GM23338 (cell line): ENCODE measurements at regions not wholly inside any gene's neighbourhood (a gene's known extent, or its start where the extent isn't known, plus 50 kb on each side); places are given as distances from the start of the nearest gene placed in this dataset.
A peak's percentile ranks its signal among the peaks of the same experiment; 100 is the strongest.
"Not testable (repeated sequence)": the region's sequence is repeated elsewhere in the genome, so short reads cannot be mapped to it uniquely, and the experiment has no call there.

ENCODE experiments used
- ATAC-seq: fragments of 200-7000 bp; cut with Tn5 transposase; 3 replicates; pipeline ENCODE4 v1.9.1; 2020
- DNase-seq: peaks from one replicate; pipeline ENCODE4 v3.0.0-alpha.2; 2015; ENCODE audit warnings: low spot score
- H2AFZ ChIP-seq: fragments of 200-600 bp; sonication (generic); 2 replicates; pipeline ENCODE4 v1.8.0; 2016; ENCODE audit warnings: antibody characterized with exemption, mild to moderate bottlenecking, moderate library complexity
- H3F3A ChIP-seq: fragments of 200-600 bp; sonication (generic); replicated peaks from 2 replicates; pipeline ENCODE4 v1.8.0; 2017; ENCODE audit warnings: antibody characterized with exemption, mixed run types, low read depth
- H3K27ac ChIP-seq: fragments of 200-600 bp; sonication (generic); 2 replicates; pipeline ENCODE4 v1.6.1; 2016; ENCODE audit warnings: low read depth
- H3K27me3 ChIP-seq: fragments of 200-600 bp; sonication (generic); 2 replicates; pipeline ENCODE4 v1.8.0; 2016; ENCODE audit warnings: mild to moderate bottlenecking, mixed run types, moderate library complexity; ENCODE audit not compliant: insufficient read depth
- H3K36me3 ChIP-seq: fragments of 200-600 bp; sonication (generic); 2 replicates; pipeline ENCODE4 v1.8.0; 2016; ENCODE audit warnings: mild to moderate bottlenecking; ENCODE audit not compliant: insufficient read depth
- H3K4me1 ChIP-seq: fragments of 200-600 bp; sonication (generic); 2 replicates; pipeline ENCODE4 v1.8.0; 2016; ENCODE audit warnings: mild to moderate bottlenecking, moderate library complexity; ENCODE audit not compliant: insufficient read depth
- H3K4me2 ChIP-seq: fragments of 200-600 bp; sonication (generic); 2 replicates; pipeline ENCODE4 v1.7.1; 2017; ENCODE audit warnings: mixed run types
- H3K4me3 ChIP-seq: fragments of 200-600 bp; sonication (generic); 2 replicates; pipeline ENCODE4 v1.6.1; 2016; ENCODE audit warnings: mixed run types
- H3K79me2 ChIP-seq: fragments of 200-600 bp; sonication (generic); replicated peaks from 2 replicates; pipeline ENCODE4 v1.8.0; 2017; ENCODE audit warnings: mild to moderate bottlenecking; ENCODE audit not compliant: insufficient read depth
- H3K9me2 ChIP-seq: fragments of 200-600 bp; sonication (generic); 2 replicates; pipeline ENCODE4 v1.8.0; 2017; ENCODE audit not compliant: insufficient read depth
- H4K20me1 ChIP-seq: fragments of 200-600 bp; sonication (generic); replicated peaks from 2 replicates; pipeline ENCODE4 v1.8.0; 2017; ENCODE audit warnings: mild to moderate bottlenecking; ENCODE audit not compliant: insufficient read depth
- H3K27ac Mint-ChIP-seq: 2 replicates; pipeline ENCODE4 v1.8.0; 2020; ENCODE audit warnings: inconsistent platforms, mild to moderate bottlenecking, moderate library complexity, mixed read lengths
- H3K27me3 Mint-ChIP-seq: 3 replicates; pipeline ENCODE4 v1.8.0; 2022; ENCODE audit warnings: low read depth, mild to moderate bottlenecking, moderate library complexity, mixed read lengths, inconsistent platforms; ENCODE audit not compliant: insufficient read depth, poor library complexity
- H3K36me3 Mint-ChIP-seq: 3 replicates; pipeline ENCODE4 v1.8.0; 2021; ENCODE audit warnings: low read depth, mild to moderate bottlenecking, inconsistent platforms, moderate library complexity, mixed read lengths
- H3K4me1 Mint-ChIP-seq: 3 replicates; pipeline ENCODE4 v1.8.0; 2020; ENCODE audit warnings: mild to moderate bottlenecking, inconsistent platforms, mixed read lengths
- H3K4me3 Mint-ChIP-seq: 3 replicates; pipeline ENCODE4 v1.8.0; 2021; ENCODE audit warnings: moderate library complexity, mild to moderate bottlenecking, inconsistent platforms, mixed read lengths
- H3K9me3 Mint-ChIP-seq: 3 replicates; pipeline ENCODE4 v1.8.0; 2020; ENCODE audit warnings: moderate library complexity, mild to moderate bottlenecking, inconsistent platforms, mixed read lengths
- CREB1 ChIP-seq: fragments of 250-450 bp; sonication (Bioruptor Pico); IDR thresholded peaks from 2 replicates; pipeline ENCODE4 v1.5.0; 2020; ENCODE audit warnings: low read depth, mild to moderate bottlenecking, moderate library complexity
- CTCF ChIP-seq, 2 experiments: fragments of 200-600 bp in 1 of 2; sonication (generic) in 1 of 2; conservative IDR thresholded peaks; 2 replicates each; pipeline versions ENCODE4 v1.5.1 to v1.6.1; 2016 to 2017; ENCODE audit warnings: antibody characterized with exemption in 2 of 2, low read depth in 2 of 2, mild to moderate bottlenecking in 2 of 2, moderate library complexity in 1 of 2
- EZH2 ChIP-seq: fragments of 200-600 bp; sonication (generic); IDR thresholded peaks from one replicate; pipeline ENCODE4 v1.8.0; 2017; ENCODE audit warnings: antibody characterized with exemption, mild to moderate bottlenecking, low read depth; ENCODE audit not compliant: unreplicated experiment
- EZH2phosphoT487 ChIP-seq: fragments of 200-600 bp; sonication (generic); IDR thresholded peaks from one replicate; pipeline ENCODE4 v1.8.1; 2018; ENCODE audit warnings: antibody characterized with exemption; ENCODE audit not compliant: unreplicated experiment
- JUNB ChIP-seq: IDR thresholded peaks from one replicate; pipeline ENCODE4 v1.6.1; 2016; ENCODE audit warnings: antibody characterized with exemption; ENCODE audit not compliant: unreplicated experiment
- REST ChIP-seq: IDR thresholded peaks from one replicate; pipeline ENCODE4 v1.6.1; 2018; ENCODE audit warnings: antibody characterized with exemption; ENCODE audit not compliant: unreplicated experiment
- ZNF331 ChIP-seq: fragments of 250-450 bp; sonication (Bioruptor Pico); IDR thresholded peaks from 2 replicates; pipeline ENCODE4 v1.5.0; 2020; ENCODE audit warnings: low read depth, mild to moderate bottlenecking, moderate library complexity

DNA sequence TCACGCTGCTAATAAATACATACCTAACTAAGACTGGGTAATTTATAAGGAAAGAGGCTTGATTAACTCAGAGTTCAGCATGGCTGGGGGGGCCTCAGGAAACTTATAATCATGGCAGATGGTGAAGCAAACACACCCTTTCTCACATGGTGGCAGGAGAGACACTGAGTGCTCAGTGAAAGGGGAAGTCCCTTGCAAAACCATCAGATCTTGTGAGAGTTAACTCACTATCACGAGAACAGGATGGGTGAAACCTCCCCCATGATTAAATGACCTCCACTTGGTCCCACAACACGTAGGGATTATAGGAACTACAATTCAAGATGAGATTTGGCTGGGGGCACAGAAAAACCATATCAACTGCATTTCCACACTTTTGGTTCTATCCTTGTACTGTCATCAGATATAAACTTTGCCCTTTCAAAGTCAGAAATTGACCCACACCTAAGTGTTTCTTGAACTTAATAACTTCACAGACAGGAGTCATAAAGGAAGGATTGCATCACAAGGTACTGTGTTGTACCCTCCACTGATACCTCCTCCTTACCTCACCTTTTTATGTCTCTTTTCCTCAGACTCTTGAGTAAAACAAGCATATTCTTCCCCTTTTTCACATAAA is 319.1 kb upstream of the PIK3R1 start:
- Histone ChIP-seq H4K20me1 (no peaks in the 10 kb centered on the region), H3K27ac (no peak overlapping the region), H2AFZ (no peak overlapping the region), H3K4me3 (no peak overlapping the region), H3K79me2 (no peaks in the 10 kb centered on the region), H3K36me3 (peaks cover 4% of the 10 kb centered on the region; the same call in 1 of the 2 replicates), H3K9me2 (no peaks in the 10 kb centered on the region), H3F3A (no peaks in the 10 kb centered on the region), H3K4me1 (no peaks in the 10 kb centered on the region), H3K27me3 (no peaks in the 10 kb centered on the region), H3K4me2 (no peak overlapping the region)
- peaks cover 2% of the 10 kb centered on the region for H3K27me3 Mint-ChIP-seq
- H3K4me1 Mint-ChIP-seq, result no peaks in the 10 kb centered on the region
- peaks cover 11% of the 10 kb centered on the region for H3K9me3 Mint-ChIP-seq
- H3K4me3 Mint-ChIP-seq, result no peak overlapping the region
- H3K27ac Mint-ChIP-seq, result no peak overlapping the region
- peaks cover 8% of the 10 kb centered on the region; the same call in 2 of the 3 replicates for H3K36me3 Mint-ChIP-seq
- ATAC-seq, result no peak
- TF ChIP-seq EZH2, result no peak
- no peak for TF ChIP-seq EZH2phosphoT487
- no peak for TF ChIP-seq JUNB
- no peak for TF ChIP-seq ZNF331 (CRISPR knock-in tag)
- no peak for TF ChIP-seq REST
- DNase-seq, result no peak

GRCh38 chr5:67889870-67890269 is 325.7 kb upstream of the PIK3R1 start:
- not testable (repeated sequence) for H3K27me3 ChIP-seq, H3K36me3 ChIP-seq, H3K27me3 Mint-ChIP-seq, H3F3A ChIP-seq, H3K36me3 Mint-ChIP-seq, H3K4me3 Mint-ChIP-seq, H3K27ac Mint-ChIP-seq, DNase-seq, H3K79me2 ChIP-seq, H3K4me2 ChIP-seq, ATAC-seq, H2AFZ ChIP-seq, H3K27ac ChIP-seq, H3K4me1 Mint-ChIP-seq, H3K4me1 ChIP-seq, H3K9me3 Mint-ChIP-seq, H3K9me2 ChIP-seq, H4K20me1 ChIP-seq
- 0 out of 2 replicates have a peak overlapping the region, but pooled peaks have one; percentile 26 for H3K4me3 ChIP-seq

GRCh38 chr5:67887748-67888161 is 327.8 kb upstream of the PIK3R1 start:
- ATAC-seq, result no peak
- no peak overlapping the region for H3K4me3 ChIP-seq
- H3K4me2 ChIP-seq, result no peak overlapping the region
- H4K20me1 ChIP-seq, result no peaks in the 10 kb centered on the region
- no peak overlapping the region for H2AFZ ChIP-seq
- no peaks in the 10 kb centered on the region for H3K27me3 ChIP-seq
- H3K36me3 Mint-ChIP-seq, result peaks cover 4% of the 10 kb centered on the region; the same call in 1 of the 3 replicates
- no peaks in the 10 kb centered on the region for H3K79me2 ChIP-seq
- H3K27me3 Mint-ChIP-seq, result peaks cover 2% of the 10 kb centered on the region
- no peak overlapping the region for H3K4me3 Mint-ChIP-seq
- no peaks in the 10 kb centered on the region for H3K4me1 ChIP-seq
- H3K27ac ChIP-seq, result no peak overlapping the region
- H3K4me1 Mint-ChIP-seq, result peaks cover 5% of the 10 kb centered on the region; the same call in 2 of the 3 replicates
- H3K36me3 ChIP-seq, result no peaks in the 10 kb centered on the region
- no peak overlapping the region; the same call in 1 of the 2 replicates for H3K27ac Mint-ChIP-seq
- H3F3A ChIP-seq, result no peaks in the 10 kb centered on the region
- peaks cover 4% of the 10 kb centered on the region; the same call in 1 of the 2 replicates for H3K9me2 ChIP-seq
- no peak for DNase-seq
- peaks cover 8% of the 10 kb centered on the region; the same call in 2 of the 3 replicates for H3K9me3 Mint-ChIP-seq
- no peak for TF ChIP-seq CREB1 (CRISPR knock-in tag)
- no peak for TF ChIP-seq EZH2
- TF ChIP-seq CTCF (conservative IDR thresholded peaks at IDR 0.05; ENCODE audit: low read depth in 2 of 2), result no peak
